Endothelial cell of umbilical vein (primary cell): ENCODE measurements at regions not wholly inside any gene's neighbourhood (a gene's known extent, or its start where the extent isn't known, plus 50 kb on each side); places are given as distances from the start of the nearest gene placed in this dataset.

Experiments used
- BruUV-seq: library from RNA; stranded (reverse); fragments of 400-500 nt; replicated peaks from 2 replicates; lab custom pipeline; 2021; lab: Mats Ljungman, UMichigan
- CTCF ChIA-PET: fragments of 300-600, 350-600 bp; sonication (Branson Sonifier 250); formaldehyde crosslinking; loops from one replicate; lab custom pipeline; 2021; ENCODE audit warnings: antibody characterized with exemption, inconsistent platforms; lab: Charles Lee
- POLR2A ChIA-PET: fragments of 300-600, 350-600 bp; sonication (Branson Sonifier 250); formaldehyde crosslinking; loops from one replicate; lab custom pipeline; 2021; ENCODE audit warnings: antibody characterized with exemption, inconsistent platforms; lab: Charles Lee
- DNase-seq: peaks from one replicate; pipeline ENCODE4 v3.0.0-alpha.2; 2011; ENCODE audit warnings: low read depth, low spot score
- FAIRE-seq: peaks from 2 replicates; lab custom pipeline; 2011; peaks lifted over from hg19 to GRCh38; lab: Jason Lieb, UNC
- H2AFZ ChIP-seq: 2 replicates; pipeline ENCODE4 v1.6.0; 2012; ENCODE audit warnings: low read depth, low read length, control low read depth, inconsistent platforms
- H3K27ac ChIP-seq: 2 replicates; pipeline ENCODE4 v1.5.1; 2011; ENCODE audit warnings: low read depth, mild to moderate bottlenecking, control low read depth, low read length, moderate library complexity; ENCODE audit not compliant: insufficient read depth
- H3K27me3 ChIP-seq, 2 experiments: 2 replicates each; pipeline versions ENCODE4 v1.6.0 to v1.6.1; 2011; ENCODE audit warnings: low read length in 2 of 2, mixed read lengths in 1 of 2; ENCODE audit not compliant: control insufficient read depth in 2 of 2, insufficient read depth in 2 of 2
- H3K36me3 ChIP-seq, 2 experiments: 2 replicates in 1 of 2; 3 replicates in 1 of 2; pipeline ENCODE4 v1.5.1; 2011; ENCODE audit warnings: low read length in 2 of 2, mild to moderate bottlenecking in 1 of 2, moderate library complexity in 1 of 2; ENCODE audit not compliant: control insufficient read depth in 2 of 2, insufficient read depth in 2 of 2; ENCODE audit errors: extremely low read depth in 1 of 2
- H3K4me1 ChIP-seq: 3 replicates; pipeline ENCODE4 v1.5.1; 2011; ENCODE audit warnings: mild to moderate bottlenecking, low read length; ENCODE audit not compliant: control insufficient read depth, insufficient read depth; ENCODE audit errors: extremely low read depth
- H3K4me2 ChIP-seq: 2 replicates; pipeline ENCODE4 v1.6.1; 2011; ENCODE audit warnings: low read length, control low read depth, mixed read lengths; ENCODE audit not compliant: insufficient read depth
- H3K4me3 ChIP-seq, 3 experiments: fragments of 200-600 bp in 1 of 3; sonication (generic), shearing (Covaris generic) in 1 of 3; replicated peaks in 1 of 3; 2 replicates each; pipeline ENCODE4 v1.5.1; 2011 to 2016; ENCODE audit warnings: control low read depth in 3 of 3, low read length in 3 of 3, mild to moderate bottlenecking in 2 of 3, inconsistent platforms in 1 of 3, low read depth in 1 of 3, moderate library complexity in 1 of 3; ENCODE audit not compliant: insufficient read depth in 1 of 3
- H3K79me2 ChIP-seq: 2 replicates; pipeline ENCODE4 v1.6.0; 2012; ENCODE audit warnings: low read length, inconsistent platforms; ENCODE audit not compliant: control insufficient read depth, insufficient read depth
- H3K9ac ChIP-seq: replicated peaks from 2 replicates; pipeline ENCODE3; 2011; ENCODE audit warnings: low read length, control low read depth; ENCODE audit not compliant: insufficient read depth; ENCODE audit errors: extremely low read depth
- H3K9me1 ChIP-seq: replicated peaks from 3 replicates; pipeline ENCODE4 v1.6.0; 2011; ENCODE audit warnings: mild to moderate bottlenecking, low read length; ENCODE audit not compliant: control insufficient read depth, insufficient read depth; ENCODE audit errors: extremely low read depth
- H3K9me3 ChIP-seq: replicated peaks from 2 replicates; pipeline ENCODE4 v1.5.1; 2012; ENCODE audit warnings: low read length, inconsistent platforms; ENCODE audit not compliant: control insufficient read depth, insufficient read depth
- H4K20me1 ChIP-seq: replicated peaks from 2 replicates; pipeline ENCODE3; 2011; ENCODE audit warnings: mild to moderate bottlenecking, low read length; ENCODE audit not compliant: control insufficient read depth, insufficient read depth; ENCODE audit errors: extremely low read depth
- CTCF ChIP-seq, 2 donors: IDR thresholded peaks; 1 replicate in 1 of 2; 2 replicates in 1 of 2; pipeline ENCODE4 v1.5.1; 2011; ENCODE audit warnings: low read length in 2 of 2, mild to moderate bottlenecking in 2 of 2, moderate library complexity in 2 of 2, control low read depth in 1 of 2, inconsistent platforms in 1 of 2, low read depth in 1 of 2; ENCODE audit not compliant: insufficient read depth in 1 of 2; ENCODE audit errors: extremely low read depth in 1 of 2
- EZH2 ChIP-seq: IDR thresholded peaks from 2 replicates; pipeline ENCODE4 v1.6.1; 2012; ENCODE audit warnings: borderline replicate concordance, low read depth, mild to moderate bottlenecking, moderate library complexity, low read length, inconsistent platforms; ENCODE audit not compliant: severe bottlenecking
- FOS ChIP-seq: IDR thresholded peaks from 2 replicates; pipeline ENCODE4 v1.6.1; 2011; ENCODE audit warnings: mild to moderate bottlenecking, low read length, moderate library complexity, borderline replicate concordance; ENCODE audit not compliant: insufficient read depth
- GATA2 ChIP-seq: IDR thresholded peaks from 2 replicates; pipeline ENCODE4 v1.7.0; 2011; ENCODE audit warnings: low read depth, mild to moderate bottlenecking, moderate library complexity, mixed read lengths, low read length; ENCODE audit not compliant: insufficient read length, insufficient read depth
- JUN ChIP-seq: IDR thresholded peaks from 2 replicates; pipeline ENCODE4 v1.6.1; 2011; ENCODE audit warnings: borderline replicate concordance, low read depth; ENCODE audit not compliant: insufficient read length, insufficient read depth
- MAX ChIP-seq: IDR thresholded peaks from 2 replicates; pipeline ENCODE4 v1.6.1; 2011; ENCODE audit not compliant: insufficient read depth, insufficient read length
- MYC ChIP-seq: IDR thresholded peaks from one replicate; pipeline ENCODE4 v1.6.1; 2011; ENCODE audit warnings: mild to moderate bottlenecking, low read depth, low read length
- POLR2A ChIP-seq: IDR thresholded peaks from 2 replicates; pipeline ENCODE4 v1.6.1; 2012; ENCODE audit warnings: low read depth, mild to moderate bottlenecking, control low read depth, low read length
- POLR2AphosphoS5 ChIP-seq: IDR thresholded peaks from 2 replicates; pipeline ENCODE4 v1.6.1; 2012; ENCODE audit warnings: low read depth, mild to moderate bottlenecking, control low read depth, low read length, moderate library complexity; ENCODE audit not compliant: insufficient read depth
- dilution Hi-C: fragments of 300-500 bp; cut with MboI; formaldehyde crosslinking; loops from one replicate; pipeline ENCODE4 v1.15.0; 2019; ENCODE audit warnings: low sequenced_read_pairs; ENCODE audit not compliant: extremely low pct_ligation_motif_present
- intact Hi-C: fragments of 100-400 bp; cut with micrococcal nuclease; formaldehyde crosslinking; loops from one replicate; pipeline ENCODE4 v1.10.0; 2022

GRCh38 chr11:92675810-92676209 is 293.6 kb upstream of the MTNR1B start:
- H3K9me3 ChIP-seq = peaks cover 1% of the 10 kb centered on the region
- ChIA-PET POLR2A (no interaction called here), CTCF (no interaction called here)
- H3K9ac ChIP-seq = no peak overlapping the region
- no peak overlapping the region for H3K4me3 ChIP-seq
- H3K27ac ChIP-seq = no peak overlapping the region
- intact Hi-C loops (no loop called here), dilution Hi-C loops (no loop called here)
- no peaks in the 10 kb centered on the region for H3K36me3 ChIP-seq
- BruUV-seq = no TSS peak
- H4K20me1 ChIP-seq = no peaks in the 10 kb centered on the region
- DNase-seq (no peak), FAIRE-seq (no peak)
- H2AFZ ChIP-seq = no peak overlapping the region
- H3K4me2 ChIP-seq = no peak overlapping the region
- TF ChIP-seq JUN = no peak
- TF ChIP-seq EZH2 = no peak
- no peak for TF ChIP-seq GATA2
- no peak for TF ChIP-seq CTCF (IDR thresholded peaks at IDR 0.05; ENCODE audit: extremely low read depth in 1 of 2, insufficient read depth in 1 of 2, low read depth in 1 of 2, low read length in 2 of 2)
- no peak for TF ChIP-seq POLR2AphosphoS5
- TF ChIP-seq MYC = no peak
- no peak for TF ChIP-seq FOS
- TF ChIP-seq POLR2A = no peak
- TF ChIP-seq MAX = no peak
- H3K4me1 ChIP-seq = no peaks in the 10 kb centered on the region
- H3K27me3 ChIP-seq = no peaks in the 10 kb centered on the region
- no peaks in the 10 kb centered on the region for H3K9me1 ChIP-seq
- H3K79me2 ChIP-seq = no peaks in the 10 kb centered on the region
